ENCODE measurements at regions not wholly inside any gene's neighbourhood (a gene's known extent, or its start where the extent isn't known, plus 50 kb on each side); places are given as distances from the start of the nearest gene placed in this dataset.

DNA sequence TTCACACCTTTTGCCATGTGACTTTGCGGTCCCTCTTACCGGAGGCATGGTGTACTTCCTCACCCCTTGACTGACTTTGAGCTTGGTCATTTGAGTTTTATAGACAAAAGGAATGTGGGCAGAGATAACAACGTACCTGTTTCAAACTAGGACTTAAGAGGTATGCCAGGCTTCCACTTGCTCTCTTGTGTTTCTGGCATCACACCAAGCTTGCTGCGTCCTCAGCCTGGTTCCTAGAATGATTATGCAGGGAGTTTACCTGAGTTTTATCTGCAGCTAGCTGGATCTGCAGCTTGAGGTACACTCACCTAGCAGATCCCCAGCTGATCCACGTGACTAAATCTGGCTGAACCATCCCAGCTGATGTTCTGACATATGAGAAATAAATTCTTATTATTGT, 66.2 kb downstream of the PLK2 start:
- Mint-ChIP-seq H3K27ac (ENCODE audit: unreplicated experiment) (no peak overlapping the region), H3K36me3 (ENCODE audit: low read depth) (no peaks in the 10 kb centered on the region), H3K27me3 (ENCODE audit: low read depth) (no peaks in the 10 kb centered on the region)

DNA sequence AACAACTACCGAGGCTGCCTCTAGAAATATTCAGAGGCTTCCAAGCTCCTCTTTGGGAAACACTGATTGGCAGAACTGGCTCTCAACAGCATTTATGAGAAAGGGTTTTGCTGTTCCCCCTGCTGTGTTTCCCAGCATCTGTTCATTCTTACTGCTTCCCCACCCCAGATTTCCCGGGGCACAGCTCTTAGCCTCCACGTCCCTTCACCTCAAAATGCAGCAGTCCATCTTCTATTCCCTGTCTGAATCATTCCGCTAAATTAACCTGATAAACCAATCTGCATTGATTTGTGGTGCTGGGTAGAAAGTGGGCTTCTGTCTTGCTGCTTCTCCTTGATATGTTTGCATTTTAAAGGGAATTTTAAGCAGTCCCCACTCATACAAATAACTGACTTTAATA, 67.4 kb downstream of the PLK2 start:
- no peak for DNase-seq (ENCODE audit: low read depth, low spot score)
- Mint-ChIP-seq H3K27ac (ENCODE audit: unreplicated experiment) (no peak overlapping the region), H3K36me3 (ENCODE audit: low read depth) (no peaks in the 10 kb centered on the region), H3K9me3 (peaks cover 3% of the 10 kb centered on the region), H3K4me1 (no peaks in the 10 kb centered on the region), H3K27me3 (ENCODE audit: low read depth) (no peaks in the 10 kb centered on the region), H3K4me3 (no peak overlapping the region)
- TF ChIP-seq, protein P1, sequence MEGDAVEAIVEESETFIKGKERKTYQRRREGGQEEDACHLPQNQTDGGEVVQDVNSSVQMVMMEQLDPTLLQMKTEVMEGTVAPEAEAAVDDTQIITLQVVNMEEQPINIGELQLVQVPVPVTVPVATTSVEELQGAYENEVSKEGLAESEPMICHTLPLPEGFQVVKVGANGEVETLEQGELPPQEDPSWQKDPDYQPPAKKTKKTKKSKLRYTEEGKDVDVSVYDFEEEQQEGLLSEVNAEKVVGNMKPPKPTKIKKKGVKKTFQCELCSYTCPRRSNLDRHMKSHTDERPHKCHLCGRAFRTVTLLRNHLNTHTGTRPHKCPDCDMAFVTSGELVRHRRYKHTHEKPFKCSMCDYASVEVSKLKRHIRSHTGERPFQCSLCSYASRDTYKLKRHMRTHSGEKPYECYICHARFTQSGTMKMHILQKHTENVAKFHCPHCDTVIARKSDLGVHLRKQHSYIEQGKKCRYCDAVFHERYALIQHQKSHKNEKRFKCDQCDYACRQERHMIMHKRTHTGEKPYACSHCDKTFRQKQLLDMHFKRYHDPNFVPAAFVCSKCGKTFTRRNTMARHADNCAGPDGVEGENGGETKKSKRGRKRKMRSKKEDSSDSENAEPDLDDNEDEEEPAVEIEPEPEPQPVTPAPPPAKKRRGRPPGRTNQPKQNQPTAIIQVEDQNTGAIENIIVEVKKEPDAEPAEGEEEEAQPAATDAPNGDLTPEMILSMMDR (conservative IDR thresholded peaks at IDR 0.05): no peak

More for the DNA sequence above, 66.2 kb downstream of the PLK2 start:
- DNase-seq (ENCODE audit: low read depth, low spot score): no peak
- TF ChIP-seq, protein P1 (conservative IDR thresholded peaks at IDR 0.05): no peak
- H3K4me1 Mint-ChIP-seq: no peaks in the 10 kb centered on the region
- no peak overlapping the region for H3K4me3 Mint-ChIP-seq
- H3K9me3 Mint-ChIP-seq: peaks cover 3% of the 10 kb centered on the region

DNA sequence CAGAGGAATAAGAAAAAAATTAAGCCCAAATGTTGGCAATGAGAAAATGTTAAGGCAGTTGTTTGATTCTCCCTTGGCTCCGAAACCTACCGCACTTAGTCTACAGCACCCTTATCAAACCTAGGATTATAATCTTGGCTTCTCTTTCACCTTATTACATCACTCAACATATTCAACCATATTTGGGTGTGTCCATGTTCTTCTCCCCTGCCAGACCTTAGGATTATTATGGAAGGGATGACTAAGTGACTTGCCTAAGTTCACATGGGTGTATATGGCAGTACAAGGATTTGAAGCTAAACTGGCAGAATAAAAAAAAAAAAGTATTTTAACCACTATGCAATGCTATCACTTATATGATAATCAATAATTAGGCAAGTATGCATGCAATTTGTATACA, 76.4 kb downstream of the PLK2 start:
- Mint-ChIP-seq H3K36me3 (ENCODE audit: low read depth) (peaks cover 5% of the 10 kb centered on the region), H3K27me3 (ENCODE audit: low read depth) (no peaks in the 10 kb centered on the region), H3K9me3 (peaks cover 20% of the 10 kb centered on the region), H3K4me3 (no peak overlapping the region), H3K4me1 (no peaks in the 10 kb centered on the region), H3K27ac (ENCODE audit: unreplicated experiment) (no peak overlapping the region)
- TF ChIP-seq, protein P1 (conservative IDR thresholded peaks at IDR 0.05): no peak
- no peak for DNase-seq (ENCODE audit: low read depth, low spot score)

DNA sequence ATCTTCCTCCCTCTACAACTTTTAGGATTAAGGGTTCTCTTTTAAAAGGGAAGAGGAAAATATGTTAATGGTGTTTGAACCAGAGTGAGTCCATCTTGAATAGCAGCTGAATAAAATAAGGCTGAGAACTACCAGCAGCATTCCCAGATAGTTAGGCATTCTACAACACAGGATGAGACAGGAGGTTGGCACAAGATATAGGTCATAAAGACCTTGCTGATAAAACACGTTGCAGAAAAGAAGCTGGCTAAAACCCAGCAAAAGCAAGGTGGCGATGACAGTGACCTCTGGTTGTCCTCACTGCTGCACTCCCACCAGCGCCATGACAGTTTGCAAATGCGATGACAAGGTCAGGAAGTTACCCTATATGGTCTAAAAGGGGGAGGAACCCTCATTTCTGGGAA, 77.8 kb downstream of the PLK2 start:
- H3K4me3 Mint-ChIP-seq: no peak overlapping the region
- peaks cover 5% of the 10 kb centered on the region for H3K36me3 Mint-ChIP-seq (ENCODE audit: low read depth)
- H3K27me3 Mint-ChIP-seq (ENCODE audit: low read depth): no peaks in the 10 kb centered on the region
- H3K4me1 Mint-ChIP-seq: no peaks in the 10 kb centered on the region
- peaks cover 20% of the 10 kb centered on the region for H3K9me3 Mint-ChIP-seq
- DNase-seq (ENCODE audit: low read depth, low spot score): no peak
- TF ChIP-seq, protein P1 (conservative IDR thresholded peaks at IDR 0.05): no peak
- no peak overlapping the region for H3K27ac Mint-ChIP-seq (ENCODE audit: unreplicated experiment)

GRCh38 chr5:58381566-58381965, 78.3 kb downstream of the PLK2 start:
- no peaks in the 10 kb centered on the region for H3K4me1 Mint-ChIP-seq
- no peak overlapping the region for H3K27ac Mint-ChIP-seq (ENCODE audit: unreplicated experiment)
- peaks cover 20% of the 10 kb centered on the region for H3K9me3 Mint-ChIP-seq
- peaks cover 5% of the 10 kb centered on the region for H3K36me3 Mint-ChIP-seq (ENCODE audit: low read depth)
- no peak overlapping the region for H3K4me3 Mint-ChIP-seq
- TF ChIP-seq, protein P1 (conservative IDR thresholded peaks at IDR 0.05): no peak
- no peak for DNase-seq (ENCODE audit: low read depth, low spot score)
- H3K27me3 Mint-ChIP-seq (ENCODE audit: low read depth): no peaks in the 10 kb centered on the region

GRCh38 chr5:58380655-58381054, 79.2 kb downstream of the PLK2 start:
- Mint-ChIP-seq H3K9me3 (peaks cover 23% of the 10 kb centered on the region), H3K36me3 (ENCODE audit: low read depth) (peaks cover 5% of the 10 kb centered on the region)

More at GRCh38 chr5:58380655-58381054, 79.2 kb downstream of the PLK2 start:
- H3K4me3 Mint-ChIP-seq: no peak overlapping the region
- no peak overlapping the region for H3K27ac Mint-ChIP-seq (ENCODE audit: unreplicated experiment)
- H3K27me3 Mint-ChIP-seq (ENCODE audit: low read depth): no peaks in the 10 kb centered on the region
- H3K4me1 Mint-ChIP-seq: no peaks in the 10 kb centered on the region
- DNase-seq (ENCODE audit: low read depth, low spot score): no peak
- TF ChIP-seq, protein P1 (conservative IDR thresholded peaks at IDR 0.05): no peak
